Mesenchymal stem cell (in vitro differentiated cells and primary cell): ENCODE measurements at regions not wholly inside any gene's neighbourhood (a gene's known extent, or its start where the extent isn't known, plus 50 kb on each side); places are given as distances from the start of the nearest gene placed in this dataset.

Source experiments
- DNase-seq: peaks from one replicate; pipeline ENCODE4 v3.0.0-alpha.2; 2013
- H2AFZ ChIP-seq: one replicate; pipeline ENCODE4 v1.6.1; 2013; ENCODE audit warnings: low read depth, mild to moderate bottlenecking, control low read depth, inconsistent platforms, low read length, moderate library complexity
- H2AK5ac ChIP-seq: 2 replicates; pipeline ENCODE4 v1.6.1; 2013; ENCODE audit warnings: low read length, moderate library complexity, mild to moderate bottlenecking, inconsistent platforms; ENCODE audit not compliant: severe bottlenecking
- H2BK120ac ChIP-seq: one replicate; pipeline ENCODE4 v1.6.1; 2013; ENCODE audit warnings: low read depth, mild to moderate bottlenecking, inconsistent platforms, low read length, moderate library complexity
- H2BK12ac ChIP-seq, 2 experiments: one replicate each; pipeline ENCODE4 v1.6.1; 2013; ENCODE audit warnings: inconsistent platforms in 2 of 2, low read length in 2 of 2, mild to moderate bottlenecking in 2 of 2, moderate library complexity in 2 of 2, control low read depth in 1 of 2
- H2BK15ac ChIP-seq: one replicate; pipeline ENCODE4 v1.6.1; 2013; ENCODE audit warnings: mild to moderate bottlenecking, low read depth, inconsistent platforms; ENCODE audit not compliant: poor library complexity, severe bottlenecking
- H2BK5ac ChIP-seq: 2 replicates; pipeline ENCODE4 v1.6.1; 2013; ENCODE audit warnings: low read depth, mild to moderate bottlenecking, low read length, control low read depth, inconsistent platforms; ENCODE audit not compliant: poor library complexity, severe bottlenecking
- H3K14ac ChIP-seq, 2 experiments: one replicate each; pipeline ENCODE4 v1.6.1; 2013; ENCODE audit warnings: inconsistent platforms in 2 of 2, low read length in 2 of 2, control low read depth in 1 of 2, mild to moderate bottlenecking in 1 of 2, moderate library complexity in 1 of 2
- H3K18ac ChIP-seq, 2 experiments: one replicate each; pipeline ENCODE4 v1.6.1; 2013; ENCODE audit warnings: inconsistent platforms in 2 of 2, low read length in 2 of 2, control low read depth in 1 of 2, low read depth in 1 of 2, mild to moderate bottlenecking in 1 of 2
- H3K23ac ChIP-seq, 2 experiments: one replicate each; pipeline ENCODE4 v1.6.1; 2013; ENCODE audit warnings: inconsistent platforms in 2 of 2, low read length in 2 of 2, mild to moderate bottlenecking in 2 of 2, moderate library complexity in 2 of 2, control low read depth in 1 of 2
- H3K27ac ChIP-seq: 2 replicates; pipeline ENCODE4 v1.5.1; 2013; ENCODE audit warnings: mild to moderate bottlenecking, moderate library complexity, low read length, control low read depth, inconsistent platforms; ENCODE audit not compliant: poor library complexity, severe bottlenecking
- H3K27me3 ChIP-seq, 2 experiments: 2 replicates each; pipeline versions ENCODE4 v1.6.1 to v1.7.0; 2013; ENCODE audit warnings: low read length in 2 of 2, mild to moderate bottlenecking in 2 of 2, moderate library complexity in 2 of 2, control low read depth in 1 of 2, inconsistent platforms in 1 of 2; ENCODE audit not compliant: control insufficient read depth in 1 of 2, insufficient read depth in 1 of 2
- H3K36me3 ChIP-seq, 2 experiments: 2 replicates each; pipeline versions ENCODE4 v1.6.1 to v1.7.0; 2013; ENCODE audit warnings: low read length in 2 of 2, control low read depth in 1 of 2, inconsistent platforms in 1 of 2, low read depth in 1 of 2, mild to moderate bottlenecking in 1 of 2; ENCODE audit not compliant: insufficient read depth in 2 of 2, control insufficient read depth in 1 of 2
- H3K4ac ChIP-seq, 2 experiments: one replicate each; pipeline ENCODE4 v1.6.1; 2013; ENCODE audit warnings: inconsistent platforms in 2 of 2, low read length in 2 of 2, mild to moderate bottlenecking in 2 of 2, moderate library complexity in 2 of 2, control low read depth in 1 of 2, low read depth in 1 of 2
- H3K4me1 ChIP-seq: 2 replicates; pipeline ENCODE4 v1.6.1; 2013; ENCODE audit warnings: low read depth, low read length, control low read depth; ENCODE audit not compliant: control insufficient read depth, insufficient read depth
- H3K4me2 ChIP-seq: 2 replicates; pipeline ENCODE4 v1.6.1; 2013; ENCODE audit warnings: low read length, mild to moderate bottlenecking, inconsistent platforms; ENCODE audit not compliant: poor library complexity, severe bottlenecking
- H3K4me3 ChIP-seq, 2 experiments: 2 replicates each; pipeline versions ENCODE4 v1.5.1 to v1.7.0; 2013; ENCODE audit warnings: low read length in 2 of 2, mild to moderate bottlenecking in 2 of 2, control low read depth in 1 of 2, low read depth in 1 of 2; ENCODE audit not compliant: insufficient read depth in 1 of 2
- H3K79me1 ChIP-seq: replicated peaks from 2 replicates; pipeline ENCODE4 v1.6.1; 2013; ENCODE audit warnings: mild to moderate bottlenecking, control low read depth, low read length, inconsistent platforms; ENCODE audit not compliant: poor library complexity, severe bottlenecking
- H3K9ac ChIP-seq: 2 replicates; pipeline ENCODE4 v1.7.0; 2013; ENCODE audit warnings: mild to moderate bottlenecking, low read length, moderate library complexity
- H3K9me3 ChIP-seq: 2 replicates; pipeline ENCODE4 v1.7.0; 2013; ENCODE audit warnings: mild to moderate bottlenecking, low read length; ENCODE audit not compliant: control insufficient read depth
- H4K8ac ChIP-seq: one replicate; pipeline ENCODE4 v1.6.1; 2013; ENCODE audit warnings: inconsistent platforms, mild to moderate bottlenecking, low read length, moderate library complexity
- H4K91ac ChIP-seq: one replicate; pipeline ENCODE4 v1.6.1; 2013; ENCODE audit warnings: mild to moderate bottlenecking, low read length, inconsistent platforms
- WGBS: methylation state at CpG from one replicate; pipeline ENCODE4 v1.1.7; 2013; ENCODE audit warnings: mixed read lengths; 5-methylcytosine and 5-hydroxymethylcytosine counted together

GRCh38 chr12:19689801-19690472, 250.6 kb downstream of the AEBP2 start:
- Histone ChIP-seq H3K4me3 (no peak overlapping the region), H3K27me3 (no peaks in the 10 kb centered on the region), H3K14ac (no peak overlapping the region), H2BK15ac (no peak overlapping the region), H3K36me3 (no peaks in the 10 kb centered on the region), H4K8ac (no peak overlapping the region), H4K91ac (no peak overlapping the region), H3K27ac (no peak overlapping the region), H2BK12ac (no peak overlapping the region), H2AFZ (no peak overlapping the region), H2BK120ac (no peak overlapping the region), H3K9me3 (no peaks in the 10 kb centered on the region), H3K4ac (no peak overlapping the region), H3K4me1 (no peaks in the 10 kb centered on the region), H3K23ac (no peak overlapping the region), H2BK5ac (no peak overlapping the region), H3K18ac (no peak overlapping the region), H3K79me1 (no peaks in the 10 kb centered on the region), H3K9ac (no peak overlapping the region), H3K4me2 (no peak overlapping the region), H2AK5ac (no peak overlapping the region)
- no peak for DNase-seq
- 93% methylated on average over 8 of the region's 9 CpGs for WGBS

GRCh38 chr12:19692091-19692490, 252.8 kb downstream of the AEBP2 start:
- Histone ChIP-seq H4K8ac (no peak overlapping the region), H2BK12ac (no peak overlapping the region), H3K4me1 (no peaks in the 10 kb centered on the region), H3K4me3 (no peak overlapping the region), H3K36me3 (no peaks in the 10 kb centered on the region), H4K91ac (no peak overlapping the region), H3K4me2 (no peak overlapping the region), H3K27me3 (no peaks in the 10 kb centered on the region), H2BK120ac (no peak overlapping the region), H3K14ac (no peak overlapping the region), H3K79me1 (no peaks in the 10 kb centered on the region), H2AFZ (no peak overlapping the region), H3K4ac (no peak overlapping the region), H3K9me3 (no peaks in the 10 kb centered on the region), H3K27ac (no peak overlapping the region), H2BK5ac (no peak overlapping the region), H3K23ac (no peak overlapping the region), H3K9ac (no peak overlapping the region), H2AK5ac (no peak overlapping the region), H3K18ac (no peak overlapping the region), H2BK15ac (no peak overlapping the region)
- WGBS = 88% methylated on average over 3 of the region's 4 CpGs
- DNase-seq = no peak

GRCh38 chr12:19692566-19692965, 253.3 kb downstream of the AEBP2 start:
- no peak overlapping the region for H2AK5ac ChIP-seq
- no peak overlapping the region for H2BK15ac ChIP-seq
- no peak overlapping the region for H3K4ac ChIP-seq
- H3K79me1 ChIP-seq = no peaks in the 10 kb centered on the region
- H3K36me3 ChIP-seq = no peaks in the 10 kb centered on the region
- H3K9me3 ChIP-seq = no peaks in the 10 kb centered on the region
- no peak overlapping the region for H2BK120ac ChIP-seq
- no peak overlapping the region for H3K4me3 ChIP-seq
- H3K14ac ChIP-seq = no peak overlapping the region
- H3K9ac ChIP-seq = no peak overlapping the region
- no peak overlapping the region for H3K23ac ChIP-seq
- no peak overlapping the region for H2BK12ac ChIP-seq
- no peak for DNase-seq
- H4K91ac ChIP-seq = no peak overlapping the region
- no peak overlapping the region for H3K27ac ChIP-seq
- no CpG with 5 or more reads among the region's 1 CpG for WGBS
- H3K27me3 ChIP-seq = no peaks in the 10 kb centered on the region
- H3K18ac ChIP-seq = no peak overlapping the region
- no peaks in the 10 kb centered on the region for H3K4me1 ChIP-seq
- no peak overlapping the region for H2BK5ac ChIP-seq
- H3K4me2 ChIP-seq = no peak overlapping the region
- no peak overlapping the region for H4K8ac ChIP-seq
- H2AFZ ChIP-seq = no peak overlapping the region

DNA sequence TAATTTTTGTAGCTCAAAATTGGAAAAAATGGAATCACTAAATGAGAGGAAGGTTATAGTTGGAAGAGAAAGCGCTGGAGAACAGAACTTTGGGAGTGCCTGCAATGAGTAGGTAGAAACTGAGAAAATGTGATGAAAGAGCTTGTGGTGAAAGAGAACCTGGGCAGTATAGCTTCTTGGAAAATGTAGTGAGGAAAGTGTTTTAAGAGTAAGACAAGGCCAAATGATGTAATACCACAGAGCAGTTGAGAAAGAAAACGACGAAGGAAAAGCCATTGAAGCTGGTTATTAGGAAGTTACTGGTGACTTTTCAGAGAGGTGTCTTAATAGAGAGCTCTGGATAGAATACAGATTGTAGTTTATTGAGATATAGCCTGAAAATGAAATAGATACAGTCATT, 255.3 kb downstream of the AEBP2 start:
- H3K23ac ChIP-seq = no peak overlapping the region
- H3K4me3 ChIP-seq = no peak overlapping the region
- no peak overlapping the region for H3K14ac ChIP-seq
- no peak overlapping the region for H3K27ac ChIP-seq
- no peaks in the 10 kb centered on the region for H3K4me1 ChIP-seq
- no peak overlapping the region for H2BK5ac ChIP-seq
- DNase-seq = peak; percentile 68
- H2BK15ac ChIP-seq = no peak overlapping the region
- H2AFZ ChIP-seq = no peak overlapping the region
- no peak overlapping the region for H2BK12ac ChIP-seq
- H3K4me2 ChIP-seq = no peak overlapping the region
- H4K8ac ChIP-seq = no peak overlapping the region
- H3K36me3 ChIP-seq = no peaks in the 10 kb centered on the region
- H3K18ac ChIP-seq = no peak overlapping the region
- H4K91ac ChIP-seq = no peak overlapping the region
- H3K27me3 ChIP-seq = no peaks in the 10 kb centered on the region
- H3K4ac ChIP-seq = no peak overlapping the region
- H2AK5ac ChIP-seq = no peak overlapping the region
- no peaks in the 10 kb centered on the region for H3K79me1 ChIP-seq
- no peak overlapping the region for H2BK120ac ChIP-seq
- WGBS = 77% methylated on average over 3 of the region's 3 CpGs
- no peak overlapping the region for H3K9ac ChIP-seq
- no peaks in the 10 kb centered on the region for H3K9me3 ChIP-seq
